ENCODE measurements at regions not wholly inside any gene's neighbourhood (a gene's known extent, or its start where the extent isn't known, plus 50 kb on each side); places are given as distances from the start of the nearest gene placed in this dataset.
"Not testable (repeated sequence)": the region's sequence is repeated elsewhere in the genome, so short reads cannot be mapped to it uniquely, and the experiment has no call there.

- no peaks in the 10 kb centered on the region for H3K36me3 Mint-ChIP-seq (ENCODE audit: unreplicated experiment)
- TF ChIP-seq CTCF (IDR thresholded peaks at IDR 0.05; ENCODE audit: partially characterized antibody, unreplicated experiment), result no peak
- no peak overlapping the region for H3K4me3 Mint-ChIP-seq (ENCODE audit: unreplicated experiment)
- H3K27ac Mint-ChIP-seq (ENCODE audit: unreplicated experiment), result no peak overlapping the region
- no peaks in the 10 kb centered on the region for H3K4me1 Mint-ChIP-seq (ENCODE audit: low read depth, unreplicated experiment)
- no peaks in the 10 kb centered on the region for H3K27me3 Mint-ChIP-seq (ENCODE audit: unreplicated experiment)
- H3K9me3 Mint-ChIP-seq (ENCODE audit: unreplicated experiment), result peaks cover 1% of the 10 kb centered on the region
- no peak for DNase-seq
These were observed 298.4 kb upstream of the GRAMD2B start for GRCh38 chr5:126124706-126125345.

GRCh38 chr5:126125407-126125806, 297.8 kb upstream of the GRAMD2B start:
- Mint-ChIP-seq H3K27me3 (ENCODE audit: unreplicated experiment) (no peaks in the 10 kb centered on the region), H3K9me3 (ENCODE audit: unreplicated experiment) (peaks cover 1% of the 10 kb centered on the region), H3K36me3 (ENCODE audit: unreplicated experiment) (no peaks in the 10 kb centered on the region), H3K27ac (ENCODE audit: unreplicated experiment) (no peak overlapping the region), H3K4me1 (ENCODE audit: low read depth, unreplicated experiment) (no peaks in the 10 kb centered on the region), H3K4me3 (ENCODE audit: unreplicated experiment) (no peak overlapping the region)
- no peak for DNase-seq
- TF ChIP-seq CTCF (IDR thresholded peaks at IDR 0.05; ENCODE audit: partially characterized antibody, unreplicated experiment), result no peak

GRCh38 chr5:126126574-126126973, 296.6 kb upstream of the GRAMD2B start:
- no peaks in the 10 kb centered on the region for H3K4me1 Mint-ChIP-seq (ENCODE audit: low read depth, unreplicated experiment)
- no peak overlapping the region for H3K4me3 Mint-ChIP-seq (ENCODE audit: unreplicated experiment)
- H3K27ac Mint-ChIP-seq (ENCODE audit: unreplicated experiment), result no peak overlapping the region
- no peak for DNase-seq
- TF ChIP-seq CTCF (IDR thresholded peaks at IDR 0.05; ENCODE audit: partially characterized antibody, unreplicated experiment), result no peak
- H3K27me3 Mint-ChIP-seq (ENCODE audit: unreplicated experiment), result no peaks in the 10 kb centered on the region
- no peaks in the 10 kb centered on the region for H3K36me3 Mint-ChIP-seq (ENCODE audit: unreplicated experiment)
- no peaks in the 10 kb centered on the region for H3K9me3 Mint-ChIP-seq (ENCODE audit: unreplicated experiment)

- H3K4me3 Mint-ChIP-seq (ENCODE audit: unreplicated experiment); H3K27ac Mint-ChIP-seq (ENCODE audit: unreplicated experiment); DNase-seq; H3K9me3 Mint-ChIP-seq (ENCODE audit: unreplicated experiment); H3K27me3 Mint-ChIP-seq (ENCODE audit: unreplicated experiment); H3K4me1 Mint-ChIP-seq (ENCODE audit: low read depth, unreplicated experiment); H3K36me3 Mint-ChIP-seq (ENCODE audit: unreplicated experiment): not testable (repeated sequence)
These were observed 295.8 kb upstream of the GRAMD2B start for GRCh38 chr5:126127371-126127770.

GRCh38 chr5:126129431-126129830, 293.8 kb upstream of the GRAMD2B start:
- DNase-seq, result no peak
- H3K27ac Mint-ChIP-seq (ENCODE audit: unreplicated experiment), result no peak overlapping the region
- H3K4me3 Mint-ChIP-seq (ENCODE audit: unreplicated experiment), result no peak overlapping the region
- H3K27me3 Mint-ChIP-seq (ENCODE audit: unreplicated experiment), result no peaks in the 10 kb centered on the region
- no peaks in the 10 kb centered on the region for H3K9me3 Mint-ChIP-seq (ENCODE audit: unreplicated experiment)
- H3K36me3 Mint-ChIP-seq (ENCODE audit: unreplicated experiment), result no peaks in the 10 kb centered on the region
- no peak for TF ChIP-seq CTCF (IDR thresholded peaks at IDR 0.05; ENCODE audit: partially characterized antibody, unreplicated experiment)
- H3K4me1 Mint-ChIP-seq (ENCODE audit: low read depth, unreplicated experiment), result no peaks in the 10 kb centered on the region

All from glutamatergic neuron (in vitro differentiated cells).